K562 (cell line): ENCODE measurements at regions not wholly inside any gene's neighbourhood (a gene's known extent, or its start where the extent isn't known, plus 50 kb on each side); places are given as distances from the start of the nearest gene placed in this dataset.

Source experiments
- ATAC-seq: fragments of 200-7000 bp; cut with Tn5 transposase; 3 replicates; pipeline ENCODE4 v1.9.1; 2020; ENCODE audit warnings: moderate library complexity
- BruUV-seq: library from RNA; stranded (reverse); fragments of 400-500 nt; replicated peaks from 2 replicates; lab custom pipeline; 2021; lab: Mats Ljungman, UMichigan
- CTCF ChIA-PET: fragments of 300-600 bp; formaldehyde crosslinking; extraction: SDS; loops from one replicate; lab custom pipeline; 2021; ENCODE audit warnings: low intra/inter-chr PET ratio; lab: Yijun Ruan, JAX
- POLR2A ChIA-PET: fragments of 300-600, 350-650 bp; sonication (Branson Sonifier 250); formaldehyde crosslinking; extraction: SDS; loops from one replicate; lab custom pipeline; 2021; ENCODE audit warnings: antibody characterized with exemption, inconsistent platforms; lab: Yijun Ruan, JAX
- DNase-seq, 4 experiments: peaks; one replicate each; pipeline versions ENCODE4 v3.0.0 to v3.0.0-alpha.2; 2011 to 2018; ENCODE audit warnings: low spot score in 3 of 4, mixed read lengths in 3 of 4; ENCODE audit errors: extremely low read depth in 1 of 4
- FAIRE-seq: peaks from 2 replicates; lab custom pipeline; 2011; peaks lifted over from hg19 to GRCh38; lab: Jason Lieb, UNC
- H2AFZ ChIP-seq: 2 replicates; pipeline ENCODE4 v1.6.0; 2011; ENCODE audit warnings: low read depth, low read length, control low read depth, inconsistent platforms
- H3K27ac ChIP-seq: fragments of 200-600 bp; 3 replicates; pipeline ENCODE4 v1.8.0; 2011; ENCODE audit warnings: low read depth, mild to moderate bottlenecking, control low read depth, inconsistent platforms, low read length, moderate library complexity, mixed read lengths; ENCODE audit errors: extremely low read depth
- H3K27me3 ChIP-seq, 2 experiments: fragments of 300-600 bp in 1 of 2; 2 replicates in 1 of 2; 3 replicates in 1 of 2; pipeline versions ENCODE4 v1.6.0 to v1.8.0; 2011; ENCODE audit warnings: inconsistent platforms in 2 of 2, low read length in 2 of 2, mild to moderate bottlenecking in 1 of 2, mixed read lengths in 1 of 2, moderate library complexity in 1 of 2; ENCODE audit not compliant: control insufficient read depth in 2 of 2, insufficient read depth in 2 of 2
- H3K36me3 ChIP-seq: fragments of 300-600 bp; 3 replicates; pipeline ENCODE4 v1.8.0; 2011; ENCODE audit warnings: mild to moderate bottlenecking, low read length, inconsistent platforms; ENCODE audit not compliant: control insufficient read depth, insufficient read depth
- H3K4me1 ChIP-seq, 2 experiments: fragments of 200-600 bp in 1 of 2; replicated peaks in 1 of 2; 2 replicates in 1 of 2; 3 replicates in 1 of 2; pipeline versions ENCODE4 v1.5.1 to v1.8.0; 2011; ENCODE audit warnings: inconsistent platforms in 2 of 2, low read length in 2 of 2, mild to moderate bottlenecking in 1 of 2, mixed read lengths in 1 of 2, moderate library complexity in 1 of 2; ENCODE audit not compliant: control insufficient read depth in 2 of 2, insufficient read depth in 2 of 2
- H3K4me2 ChIP-seq: 2 replicates; pipeline ENCODE4 v1.6.1; 2011; ENCODE audit warnings: low read length, control low read depth, inconsistent platforms, mixed read lengths; ENCODE audit not compliant: insufficient read depth
- H3K4me3 ChIP-seq: fragments of 200-600 bp; sonication (generic), shearing (Covaris generic); 2 replicates; pipeline ENCODE4 v1.5.1; 2016; ENCODE audit warnings: control low read depth, inconsistent platforms
- H3K79me2 ChIP-seq: fragments of 200-600 bp; 3 replicates; pipeline ENCODE4 v1.8.0; 2011; ENCODE audit warnings: low read length, inconsistent platforms; ENCODE audit not compliant: control insufficient read depth, insufficient read depth
- H3K9ac ChIP-seq, 2 experiments: 2 replicates each; pipeline versions ENCODE4 v1.6.0 to v1.6.1; 2011; ENCODE audit warnings: low read depth in 2 of 2, low read length in 2 of 2, control low read depth in 1 of 2, inconsistent platforms in 1 of 2, mild to moderate bottlenecking in 1 of 2, mixed read lengths in 1 of 2; ENCODE audit not compliant: insufficient read depth in 1 of 2
- H3K9me1 ChIP-seq: one replicate; pipeline ENCODE4 v1.6.0; 2011; ENCODE audit warnings: inconsistent platforms, mild to moderate bottlenecking, low read length, moderate library complexity; ENCODE audit not compliant: control insufficient read depth, insufficient read depth
- H3K9me3 ChIP-seq: replicated peaks from 2 replicates; pipeline ENCODE4 v1.5.1; 2011; ENCODE audit warnings: low read depth, low read length, inconsistent platforms; ENCODE audit not compliant: control insufficient read depth, insufficient read depth
- H4K20me1 ChIP-seq: replicated peaks from 2 replicates; pipeline ENCODE4 v1.6.1; 2011; ENCODE audit warnings: low read length, inconsistent platforms, mixed read lengths; ENCODE audit not compliant: control insufficient read depth, insufficient read depth
- ATF1 ChIP-seq, 2 experiments: fragments of 450-650 bp in 1 of 2; IDR thresholded peaks; 2 replicates each; pipeline ENCODE4 v1.6.1; 2016; ENCODE audit warnings: missing compliant biosample characterization in 1 of 2, missing genetic modification characterization in 1 of 2
- ATF3 ChIP-seq, 2 experiments: fragments of 450-650 bp in 1 of 2; sonication (generic) in 1 of 2; formaldehyde crosslinking in 1 of 2; IDR thresholded peaks in 1 of 2; conservative IDR thresholded peaks in 1 of 2; 2 replicates each; pipeline versions ENCODE4 v1.6.1 to v1.8.1; 2016 to 2023; ENCODE audit warnings: mild to moderate bottlenecking in 2 of 2, moderate library complexity in 2 of 2, inconsistent platforms in 1 of 2, missing genetic modification reagents in 1 of 2
- ATF4 ChIP-seq: fragments of 450-650 bp; formaldehyde crosslinking; IDR thresholded peaks from 2 replicates; pipeline ENCODE4 v1.4.0; 2022; ENCODE audit warnings: mild to moderate bottlenecking, moderate library complexity
- BMI1 ChIP-seq: fragments of 150-350 bp; IDR thresholded peaks from 2 replicates; pipeline ENCODE4 v1.6.1; 2014; ENCODE audit warnings: low read length
- COPS2 ChIP-seq: fragments of 450-650 bp; conservative IDR thresholded peaks from 2 replicates; pipeline ENCODE4 v1.6.1; 2016; ENCODE audit warnings: mild to moderate bottlenecking, moderate library complexity
- EZH2 ChIP-seq: IDR thresholded peaks from 2 replicates; pipeline ENCODE4 v1.6.1; 2012; ENCODE audit warnings: low read depth, mild to moderate bottlenecking, inconsistent platforms, low read length, borderline replicate concordance
- GTF2B ChIP-seq: IDR thresholded peaks from 2 replicates; pipeline ENCODE4 v1.6.1; 2011; ENCODE audit not compliant: insufficient read length; ENCODE audit errors: extremely low read depth
- HNRNPL ChIP-seq: fragments of 200-400 bp; formaldehyde crosslinking; IDR thresholded peaks from 2 replicates; pipeline ENCODE4 v1.6.1; 2017; ENCODE audit warnings: low read depth, mild to moderate bottlenecking, low read length
- HNRNPUL1 ChIP-seq: fragments of 200-400 bp; formaldehyde crosslinking; IDR thresholded peaks from 2 replicates; pipeline ENCODE4 v1.6.1; 2017; ENCODE audit warnings: low read length
- MAFK ChIP-seq: IDR thresholded peaks from 2 replicates; pipeline ENCODE4 v1.6.1; 2011; ENCODE audit warnings: low read length, improper control_type of control experiment
- RHOXF2B ChIP-seq: fragments of 250-450 bp; sonication (Bioruptor Pico); conservative IDR thresholded peaks from 2 replicates; pipeline ENCODE4 v1.5.1; 2021
- SLC30A9 ChIP-seq: fragments of 250-450 bp; sonication (Bioruptor Pico); IDR thresholded peaks from 2 replicates; pipeline ENCODE4 v1.8.0; 2022; ENCODE audit warnings: mild to moderate bottlenecking, moderate library complexity
- STAT6 ChIP-seq: sonication (generic); formaldehyde crosslinking; IDR thresholded peaks from 2 replicates; pipeline ENCODE4 v1.8.1; 2023; ENCODE audit warnings: mild to moderate bottlenecking, missing genetic modification reagents
- TEAD1 ChIP-seq, 2 experiments: fragments of 450-650 bp in 1 of 2; sonication (generic) in 1 of 2; formaldehyde crosslinking; IDR thresholded peaks; 2 replicates each; pipeline versions ENCODE4 v1.4.0 to v1.8.0; 2020 to 2022; ENCODE audit warnings: mild to moderate bottlenecking in 2 of 2, missing genetic modification reagents in 1 of 2
- THRB ChIP-seq: fragments of 450-650 bp; formaldehyde crosslinking; conservative IDR thresholded peaks from 2 replicates; pipeline ENCODE4 v1.4.0; 2022; ENCODE audit warnings: mild to moderate bottlenecking, missing genetic modification characterization
- ZNF668 ChIP-seq: fragments of 250-450 bp; sonication (Bioruptor Pico); IDR thresholded peaks from 2 replicates; pipeline ENCODE4 v1.8.0; 2022; ENCODE audit warnings: mild to moderate bottlenecking, inconsistent platforms
- WGBS: fragments of 100-300 bp; shearing (Covaris generic); methylation state at CpG from one replicate; pipeline ENCODE4 v1.1.6; 2016; ENCODE audit warnings: low coverage, mixed read lengths; ENCODE audit not compliant: insufficient coverage; ENCODE audit errors: missing lambda C conversion rate; 5-methylcytosine and 5-hydroxymethylcytosine counted together
- in situ Hi-C: fragments of 300-500 bp; cut with MboI; formaldehyde crosslinking; loops from 4 replicates; pipeline ENCODE4 v1.15.0; 2018; ENCODE audit warnings: inconsistent platforms, mixed read lengths
- intact Hi-C: fragments of 100-400 bp; cut with micrococcal nuclease; formaldehyde crosslinking; loops from 2 replicates; pipeline ENCODE4 v1.14.2; 2022

GRCh38 chr18:30288662-30289414 lies 753.7 kb downstream of the DSC3 start:
- Histone ChIP-seq H3K27me3 (no peaks in the 10 kb centered on the region), H3K9ac (no peak overlapping the region), H3K9me3 (no peaks in the 10 kb centered on the region), H4K20me1 (no peaks in the 10 kb centered on the region), H3K79me2 (no peaks in the 10 kb centered on the region), H3K9me1 (no peaks in the 10 kb centered on the region), H3K4me1 (no peaks in the 10 kb centered on the region), H3K4me3 (no peak overlapping the region), H3K27ac (no peak overlapping the region), H3K4me2 (no peak overlapping the region), H3K36me3 (no peaks in the 10 kb centered on the region), H2AFZ (no peak overlapping the region)
- ChIA-PET POLR2A (no interaction called here), CTCF (no interaction called here)
- FAIRE-seq (no peak), ATAC-seq (no peak), DNase-seq (no peak)
- BruUV-seq, result no TSS peak
- WGBS, result 1% methylated on average over 6 of the region's 6 CpGs
- intact Hi-C loops (no loop called here), in situ Hi-C loops (no loop called here)
- TF ChIP-seq SLC30A9 (CRISPR knock-in tag) (no peak), ATF1 (CRISPR knock-in tag; IDR thresholded peaks at IDR 0.05) (no peak), ATF1 (tag; IDR thresholded peaks at IDR 0.05) (peak; percentile 12; the same call in 1 of the 2 replicates), BMI1 (no peak), THRB (CRISPR knock-in tag) (no peak), EZH2 (no peak), ATF4 (CRISPR knock-in tag) (no peak), COPS2 (no peak), HNRNPL (no peak), ZNF668 (no peak), STAT6 (no peak), HNRNPUL1 (no peak), MAFK (no peak), RHOXF2B (no peak), GTF2B (no peak), TEAD1 (CRISPR knock-in tag; IDR thresholded peaks at IDR 0.05) (no peak), ATF3 (IDR thresholded peaks at IDR 0.05) (peak; percentile 51; the same call in 1 of the 2 replicates), ATF3 (CRISPR knock-in tag; conservative IDR thresholded peaks at IDR 0.05) (no peak)
